ENCODE measurements at regions not wholly inside any gene's neighbourhood (a gene's known extent, or its start where the extent isn't known, plus 50 kb on each side); places are given as distances from the start of the nearest gene placed in this dataset.

DNA sequence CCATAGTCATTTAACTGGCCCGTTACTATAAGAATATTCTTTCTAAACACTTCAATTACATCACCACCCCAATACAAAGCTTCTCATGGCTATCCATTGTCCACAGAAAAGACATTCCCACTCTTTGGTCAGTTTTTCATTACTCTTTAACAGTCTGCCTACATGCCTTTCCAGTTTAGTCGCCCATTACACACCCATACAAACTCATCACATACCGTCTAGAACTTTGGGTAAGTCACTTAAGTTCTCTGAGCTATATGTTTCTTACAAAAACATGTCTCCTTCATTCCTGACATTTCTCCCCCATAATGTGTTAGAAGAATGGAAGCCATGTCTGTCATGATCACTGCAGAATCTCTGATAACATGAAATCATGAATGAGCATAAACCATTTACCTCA is 108.2 kb upstream of the STK17B start (continued):
- TF ChIP-seq TCF3 (CRISPR knock-in tag; IDR thresholded peaks at IDR 0.05) (no peak), SMARCB1 (IDR thresholded peaks at IDR 0.05; ENCODE audit: insufficient read length, low read depth) (no peak), GATA2 (CRISPR knock-in tag; IDR thresholded peaks at IDR 0.05) (no peak), ZBTB33 (CRISPR knock-in tag; IDR thresholded peaks at IDR 0.05) (no peak)

GRCh38 chr2:196284144-196284844 is 112.9 kb upstream of the STK17B start:
- Histone ChIP-seq H3K9me1 (ENCODE audit: control insufficient read depth, insufficient read depth, low read length) (no peaks in the 10 kb centered on the region), H3K4me1 (replicated peaks in 1 of 2; ENCODE audit: control insufficient read depth in 2 of 2, insufficient read depth in 2 of 2, low read length in 2 of 2) (no peaks in the 10 kb centered on the region), H3K4me2 (ENCODE audit: insufficient read depth, low read length) (no peak overlapping the region), H3K79me2 (ENCODE audit: control insufficient read depth, insufficient read depth, low read length) (no peaks in the 10 kb centered on the region), H3K9ac (ENCODE audit: insufficient read depth in 1 of 2, low read depth in 2 of 2, low read length in 2 of 2) (no peak overlapping the region), H4K20me1 (replicated peaks; ENCODE audit: control insufficient read depth, insufficient read depth, low read length) (no peaks in the 10 kb centered on the region), H3K27me3 (ENCODE audit: control insufficient read depth in 2 of 2, insufficient read depth in 2 of 2, low read length in 2 of 2) (no peaks in the 10 kb centered on the region), H3K27ac (ENCODE audit: extremely low read depth, low read depth, low read length) (no peak overlapping the region), H2AFZ (ENCODE audit: low read depth, low read length) (no peak overlapping the region), H3K9me3 (replicated peaks; ENCODE audit: control insufficient read depth, insufficient read depth, low read depth, low read length) (no peaks in the 10 kb centered on the region), H3K4me3 (no peak overlapping the region), H3K36me3 (ENCODE audit: control insufficient read depth, insufficient read depth, low read length) (no peaks in the 10 kb centered on the region)
- 73% methylated on average over 3 of the region's 3 CpGs for WGBS (ENCODE audit: insufficient coverage, low coverage, missing lambda C conversion rate)
- in situ Hi-C loops (cut with MboI) (no loop called here), intact Hi-C loops (cut with micrococcal nuclease) (no loop called here)
- no TSS peak for BruUV-seq (replicated peaks)
- TF ChIP-seq PHF8 (IDR thresholded peaks at IDR 0.05; ENCODE audit: borderline replicate concordance, low read length), result no peak
- TF ChIP-seq SIRT6 (IDR thresholded peaks at IDR 0.05; ENCODE audit: low read depth, low read length), result no peak
- no peak for TF ChIP-seq ZBTB33 (CRISPR knock-in tag; IDR thresholded peaks at IDR 0.05)
- TF ChIP-seq ZNF146 (CRISPR knock-in tag; IDR thresholded peaks at IDR 0.05; ENCODE audit: unreplicated experiment), result no peak
- TF ChIP-seq XRCC5 (IDR thresholded peaks at IDR 0.05; ENCODE audit: low read depth, low read length), result no peak
- TF ChIP-seq CC2D1A (IDR thresholded peaks at IDR 0.05), result no peak
- no peak for TF ChIP-seq ARID3A (IDR thresholded peaks at IDR 0.05; ENCODE audit: borderline replicate concordance, low read depth, low read length)
- no peak for TF ChIP-seq ZNF316 (IDR thresholded peaks at IDR 0.05)
- TF ChIP-seq MEF2D (tag; conservative IDR thresholded peaks at IDR 0.05; ENCODE audit: low read depth), result no peak
- no peak for TF ChIP-seq SP1 (CRISPR knock-in tag; IDR thresholded peaks at IDR 0.05)
- ATAC-seq (no peak), DNase-seq (ENCODE audit: extremely low read depth in 1 of 4, low spot score in 3 of 4) (no peak), FAIRE-seq (no peak)
- POLR2A ChIA-PET, result no interaction called here
- CTCF ChIA-PET (ENCODE audit: low intra/inter-chr PET ratio), result no interaction called here
